ENCODE measurements at regions not wholly inside any gene's neighbourhood (a gene's known extent, or its start where the extent isn't known, plus 50 kb on each side); places are given as distances from the start of the nearest gene placed in this dataset.

- no peaks in the 10 kb centered on the region for H3K4me1 ChIP-seq (ENCODE audit: control insufficient read depth in 1 of 2, extremely low read depth in 1 of 2, insufficient read depth in 2 of 2, low read length in 2 of 2)
- ChIA-PET POLR2A (no interaction called here), CTCF (no interaction called here)
- H3K36me3 Mint-ChIP-seq, result no peaks in the 10 kb centered on the region
- H3K9me3 Mint-ChIP-seq, result peaks cover 6 to 12% (median 10%) of the 10 kb centered on the region in 3 donors
- no peaks in the 10 kb centered on the region for H3K27me3 ChIP-seq (replicated peaks in 1 of 2; ENCODE audit: control insufficient read depth in 2 of 2, extremely low read depth in 1 of 2, insufficient read depth in 2 of 2, low read length in 1 of 2)
- no peaks in the 10 kb centered on the region for H3K9me3 ChIP-seq
- H3K4me3 Mint-ChIP-seq, result no peak overlapping the region
- DNase-seq, result no peak
- no peak for ATAC-seq (replicated peaks in 1 of 4)
- H3K27ac ChIP-seq (ENCODE audit: low read length), result no peak overlapping the region
- no peak overlapping the region for H3K27ac Mint-ChIP-seq
- H3K4me1 Mint-ChIP-seq, result no peaks in the 10 kb centered on the region
- no peak overlapping the region for H3K4me3 ChIP-seq (ENCODE audit: control insufficient read depth in 1 of 2, extremely low read depth in 1 of 2, low read length in 1 of 2)
- no peaks in the 10 kb centered on the region for H3K27me3 Mint-ChIP-seq
- WGBS (ENCODE audit: insufficient coverage), result no CpG with 5 or more reads among the region's 1 CpG
- no peaks in the 10 kb centered on the region for H3K36me3 ChIP-seq (ENCODE audit: control insufficient read depth in 2 of 2, extremely low read depth in 1 of 2, insufficient read depth in 1 of 2, low read length in 1 of 2)
Observed at GRCh38 chr18:37967261-37967660, 401.7 kb upstream of the CELF4 start.

- no peaks in the 10 kb centered on the region for H3K27me3 ChIP-seq (replicated peaks in 1 of 2; ENCODE audit: control insufficient read depth in 2 of 2, extremely low read depth in 1 of 2, insufficient read depth in 2 of 2, low read length in 1 of 2)
- ATAC-seq (replicated peaks in 1 of 4) (no peak), DNase-seq (no peak)
- CTCF ChIA-PET, result interaction anchor here in 1 of 2 donors (0.5 kb wide), 1 partner anchor 1095 kb away, joined by 3 read pairs; no protein-coding TSS in a partner anchor
- peaks cover 9 to 10% (median 10%) of the 10 kb centered on the region in 3 donors for H3K9me3 Mint-ChIP-seq
- H3K27ac ChIP-seq (ENCODE audit: low read length), result no peak overlapping the region
- H3K27me3 Mint-ChIP-seq, result no peaks in the 10 kb centered on the region
- no peak overlapping the region for H3K27ac Mint-ChIP-seq
- H3K4me3 ChIP-seq (ENCODE audit: control insufficient read depth in 1 of 2, extremely low read depth in 1 of 2, low read length in 1 of 2), result no peak overlapping the region
- POLR2A ChIA-PET, result no interaction called here
- H3K9me3 ChIP-seq, result no peaks in the 10 kb centered on the region
- no peaks in the 10 kb centered on the region for H3K36me3 ChIP-seq (ENCODE audit: control insufficient read depth in 2 of 2, extremely low read depth in 1 of 2, insufficient read depth in 1 of 2, low read length in 1 of 2)
- no peaks in the 10 kb centered on the region for H3K4me1 ChIP-seq (ENCODE audit: control insufficient read depth in 1 of 2, extremely low read depth in 1 of 2, insufficient read depth in 2 of 2, low read length in 2 of 2)
- no peak overlapping the region for H3K4me3 Mint-ChIP-seq
- no CpG with 5 or more reads among the region's 1 CpG for WGBS (ENCODE audit: insufficient coverage)
- no peaks in the 10 kb centered on the region for H3K36me3 Mint-ChIP-seq
- H3K4me1 Mint-ChIP-seq, result no peaks in the 10 kb centered on the region
Observed at GRCh38 chr18:37965572-37965970, 400.0 kb upstream of the CELF4 start.

GRCh38 chr18:37964885-37965571 is 399.4 kb upstream of the CELF4 start:
- ChIA-PET POLR2A (no interaction called here), CTCF (no interaction called here)
- Mint-ChIP-seq H3K4me3 (no peak overlapping the region), H3K27me3 (no peaks in the 10 kb centered on the region), H3K36me3 (no peaks in the 10 kb centered on the region), H3K9me3 (peaks cover 6 to 13% (median 10%) of the 10 kb centered on the region in 3 donors), H3K4me1 (no peaks in the 10 kb centered on the region), H3K27ac (no peak overlapping the region)
- no peaks in the 10 kb centered on the region for H3K27me3 ChIP-seq (replicated peaks in 1 of 2; ENCODE audit: control insufficient read depth in 2 of 2, extremely low read depth in 1 of 2, insufficient read depth in 2 of 2, low read length in 1 of 2)
- no peak for ATAC-seq (replicated peaks in 1 of 4)
- no peak for DNase-seq
- no peaks in the 10 kb centered on the region for H3K4me1 ChIP-seq (ENCODE audit: control insufficient read depth in 1 of 2, extremely low read depth in 1 of 2, insufficient read depth in 2 of 2, low read length in 2 of 2)
- WGBS (ENCODE audit: insufficient coverage), result no CpG with 5 or more reads among the region's 2 CpGs
- H3K9me3 ChIP-seq, result no peaks in the 10 kb centered on the region
- H3K4me3 ChIP-seq (ENCODE audit: control insufficient read depth in 1 of 2, extremely low read depth in 1 of 2, low read length in 1 of 2), result no peak overlapping the region
- no peak overlapping the region for H3K27ac ChIP-seq (ENCODE audit: low read length)
- H3K36me3 ChIP-seq (ENCODE audit: control insufficient read depth in 2 of 2, extremely low read depth in 1 of 2, insufficient read depth in 1 of 2, low read length in 1 of 2), result no peaks in the 10 kb centered on the region

GRCh38 chr18:37963837-37964236 is 398.2 kb upstream of the CELF4 start:
- no peaks in the 10 kb centered on the region for H3K36me3 Mint-ChIP-seq
- H3K27me3 Mint-ChIP-seq, result no peaks in the 10 kb centered on the region
- WGBS (ENCODE audit: insufficient coverage), result 64% methylated on average over 2 of the region's 3 CpGs
- H3K27ac Mint-ChIP-seq, result no peak overlapping the region
- no peaks in the 10 kb centered on the region for H3K9me3 ChIP-seq
- ATAC-seq (replicated peaks in 1 of 4) (no peak), DNase-seq (no peak)
- H3K9me3 Mint-ChIP-seq, result peaks cover 6 to 14% (median 13%) of the 10 kb centered on the region in 3 donors
- POLR2A ChIA-PET, result no interaction called here
- no peak overlapping the region for H3K27ac ChIP-seq (ENCODE audit: low read length)
- no peak overlapping the region for H3K4me3 Mint-ChIP-seq
- CTCF ChIA-PET, result no interaction called here
- H3K4me1 ChIP-seq (ENCODE audit: control insufficient read depth in 1 of 2, extremely low read depth in 1 of 2, insufficient read depth in 2 of 2, low read length in 2 of 2), result no peaks in the 10 kb centered on the region
- H3K27me3 ChIP-seq (replicated peaks in 1 of 2; ENCODE audit: control insufficient read depth in 2 of 2, extremely low read depth in 1 of 2, insufficient read depth in 2 of 2, low read length in 1 of 2), result no peaks in the 10 kb centered on the region
- no peaks in the 10 kb centered on the region for H3K4me1 Mint-ChIP-seq
- H3K4me3 ChIP-seq (ENCODE audit: control insufficient read depth in 1 of 2, extremely low read depth in 1 of 2, low read length in 1 of 2), result no peak overlapping the region
- H3K36me3 ChIP-seq (ENCODE audit: control insufficient read depth in 2 of 2, extremely low read depth in 1 of 2, insufficient read depth in 1 of 2, low read length in 1 of 2), result no peaks in the 10 kb centered on the region

GRCh38 chr18:37962316-37962966 is 396.8 kb upstream of the CELF4 start:
- Histone ChIP-seq H3K36me3 (ENCODE audit: control insufficient read depth in 2 of 2, extremely low read depth in 1 of 2, insufficient read depth in 1 of 2, low read length in 1 of 2) (no peaks in the 10 kb centered on the region), H3K27me3 (replicated peaks in 1 of 2; ENCODE audit: control insufficient read depth in 2 of 2, extremely low read depth in 1 of 2, insufficient read depth in 2 of 2, low read length in 1 of 2) (no peaks in the 10 kb centered on the region), H3K4me3 (ENCODE audit: control insufficient read depth in 1 of 2, extremely low read depth in 1 of 2, low read length in 1 of 2) (no peak overlapping the region), H3K27ac (ENCODE audit: low read length) (no peak overlapping the region), H3K4me1 (ENCODE audit: control insufficient read depth in 1 of 2, extremely low read depth in 1 of 2, insufficient read depth in 2 of 2, low read length in 2 of 2) (no peaks in the 10 kb centered on the region), H3K9me3 (no peaks in the 10 kb centered on the region)
- Mint-ChIP-seq H3K4me1 (no peaks in the 10 kb centered on the region), H3K9me3 (peaks cover 2 to 14% (median 13%) of the 10 kb centered on the region in 3 donors), H3K27ac (no peak overlapping the region), H3K36me3 (no peaks in the 10 kb centered on the region), H3K27me3 (no peaks in the 10 kb centered on the region), H3K4me3 (no peak overlapping the region)
- ATAC-seq (replicated peaks in 1 of 4) (no peak), DNase-seq (no peak)
- POLR2A ChIA-PET, result no interaction called here
- 69% methylated on average over 7 of the region's 9 CpGs for WGBS (ENCODE audit: insufficient coverage)
- CTCF ChIA-PET, result no interaction called here

- ATAC-seq (replicated peaks in 1 of 4) (no peak), DNase-seq (no peak)
- POLR2A ChIA-PET, result no interaction called here
- CTCF ChIA-PET, result no interaction called here
- H3K4me3 ChIP-seq (ENCODE audit: control insufficient read depth in 1 of 2, extremely low read depth in 1 of 2, low read length in 1 of 2), result no peak overlapping the region
- 75% methylated on average over 2 of the region's 3 CpGs for WGBS (ENCODE audit: insufficient coverage)
- H3K4me1 Mint-ChIP-seq, result no peaks in the 10 kb centered on the region
- H3K36me3 ChIP-seq (ENCODE audit: control insufficient read depth in 2 of 2, extremely low read depth in 1 of 2, insufficient read depth in 1 of 2, low read length in 1 of 2), result no peaks in the 10 kb centered on the region
- H3K9me3 Mint-ChIP-seq, result peaks cover 2 to 7% (median 4%) of the 10 kb centered on the region in 3 donors
- no peaks in the 10 kb centered on the region for H3K36me3 Mint-ChIP-seq
- peaks cover 0 to 3% of the 10 kb centered on the region in 2 donors for H3K27me3 Mint-ChIP-seq
- H3K27me3 ChIP-seq (replicated peaks in 1 of 2; ENCODE audit: control insufficient read depth in 2 of 2, extremely low read depth in 1 of 2, insufficient read depth in 2 of 2, low read length in 1 of 2), result no peaks in the 10 kb centered on the region
- no peaks in the 10 kb centered on the region for H3K4me1 ChIP-seq (ENCODE audit: control insufficient read depth in 1 of 2, extremely low read depth in 1 of 2, insufficient read depth in 2 of 2, low read length in 2 of 2)
- H3K4me3 Mint-ChIP-seq, result no peak overlapping the region
- no peak overlapping the region for H3K27ac Mint-ChIP-seq
- no peaks in the 10 kb centered on the region for H3K9me3 ChIP-seq
- no peak overlapping the region for H3K27ac ChIP-seq (ENCODE audit: low read length)
Observed at GRCh38 chr18:37958499-37958898, 392.9 kb upstream of the CELF4 start.

Data from T-cell (primary cell).